NT2/D1 (cell line): ENCODE measurements at regions not wholly inside any gene's neighbourhood (a gene's known extent, or its start where the extent isn't known, plus 50 kb on each side); places are given as distances from the start of the nearest gene placed in this dataset.

Source experiments
- YY1 ChIP-seq: IDR thresholded peaks from 2 replicates; pipeline ENCODE4 v1.6.1; 2011; ENCODE audit not compliant: insufficient read length, insufficient read depth
- ZNF274 ChIP-seq: IDR thresholded peaks from 2 replicates; pipeline ENCODE4 v1.6.1; 2011; ENCODE audit warnings: mild to moderate bottlenecking, low read depth, low read length

DNA sequence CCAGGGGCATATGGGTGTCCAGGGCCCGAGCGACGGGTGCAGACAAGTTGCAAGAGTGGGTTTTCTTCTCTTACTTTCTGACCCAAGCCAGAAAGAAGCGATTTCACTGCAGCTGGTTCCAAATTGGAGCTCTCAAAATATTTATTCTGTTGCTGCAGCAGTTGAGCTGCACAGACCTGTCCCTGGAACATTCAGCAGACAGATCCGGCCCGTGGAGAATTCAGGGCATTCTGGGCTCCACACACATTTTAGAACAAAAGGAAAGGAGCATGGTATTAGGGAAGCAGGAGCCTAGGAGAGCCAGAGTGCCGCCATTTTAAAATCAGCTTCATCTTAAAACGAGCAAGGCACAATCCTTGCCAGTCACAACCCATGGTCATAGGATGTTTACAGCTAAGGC is 135.3 kb upstream of the TPM1 start:
- TF ChIP-seq ZNF274 (no peak), YY1 (no peak)
